Astrocyte (in vitro differentiated cells and primary cell): ENCODE measurements at regions not wholly inside any gene's neighbourhood (a gene's known extent, or its start where the extent isn't known, plus 50 kb on each side); places are given as distances from the start of the nearest gene placed in this dataset.

ENCODE experiments used
- CTCF ChIP-seq: IDR thresholded peaks from 2 replicates; pipeline ENCODE4 v1.5.1; 2011; ENCODE audit warnings: low read depth, mild to moderate bottlenecking, inconsistent platforms, low read length, moderate library complexity; ENCODE audit not compliant: insufficient read depth
- EZH2 ChIP-seq: IDR thresholded peaks from 2 replicates; pipeline ENCODE4 v1.6.1; 2012; ENCODE audit warnings: mild to moderate bottlenecking, low read length, inconsistent platforms; ENCODE audit not compliant: insufficient read depth

GRCh38 chr1:236336084-236336483, 54.3 kb upstream of the ERO1B start:
- TF ChIP-seq EZH2 (no peak), CTCF (no peak)
